GM21576 (cell line): ENCODE measurements at regions not wholly inside any gene's neighbourhood (a gene's known extent, or its start where the extent isn't known, plus 50 kb on each side); places are given as distances from the start of the nearest gene placed in this dataset.

Experiments
- ATAC-seq: cut with Tn5 transposase; IDR thresholded peaks from one replicate; pipeline ENCODE4 v1.9.1; 2021; ENCODE audit warnings: mild to moderate bottlenecking, moderate library complexity; ENCODE audit not compliant: unreplicated experiment

DNA sequence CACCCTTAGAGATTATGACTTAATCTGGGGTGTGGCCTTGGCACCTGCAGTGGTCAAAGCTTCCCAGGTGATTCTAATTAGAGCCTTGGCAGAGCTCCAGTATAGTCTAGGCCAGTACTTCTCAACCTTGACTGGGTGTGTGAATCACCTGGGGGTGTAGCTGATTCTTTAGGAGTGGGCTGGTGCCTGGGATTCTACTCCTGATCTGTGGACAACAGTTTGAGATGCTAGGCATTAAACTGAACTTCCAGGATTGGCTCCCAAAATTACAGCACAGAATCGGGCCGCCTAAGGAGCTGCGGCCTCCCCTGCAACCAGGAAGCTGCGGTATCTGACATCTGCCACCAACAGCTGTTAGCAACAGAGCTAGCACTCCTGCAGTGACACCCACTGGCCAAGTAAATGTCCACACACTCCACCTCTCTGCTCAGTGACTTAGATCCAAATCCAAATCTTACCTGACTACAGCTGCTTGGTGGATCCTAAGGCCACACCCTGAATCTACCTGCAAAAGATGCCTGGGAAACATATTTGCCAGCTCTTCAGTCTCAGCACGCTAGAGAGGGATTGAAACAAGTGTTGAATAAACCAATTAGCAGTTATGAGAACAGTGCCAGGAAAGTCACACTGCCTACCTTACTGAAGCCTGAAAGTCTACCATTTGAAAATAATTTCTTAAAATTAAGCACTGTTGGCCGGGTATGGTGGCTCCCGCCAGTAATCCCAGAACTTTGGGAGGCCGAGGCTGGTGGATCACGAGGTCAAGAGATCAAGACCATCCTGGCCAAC is 126.7 kb downstream of the UNC5CL start:
- peak; percentile 89 for ATAC-seq

DNA sequence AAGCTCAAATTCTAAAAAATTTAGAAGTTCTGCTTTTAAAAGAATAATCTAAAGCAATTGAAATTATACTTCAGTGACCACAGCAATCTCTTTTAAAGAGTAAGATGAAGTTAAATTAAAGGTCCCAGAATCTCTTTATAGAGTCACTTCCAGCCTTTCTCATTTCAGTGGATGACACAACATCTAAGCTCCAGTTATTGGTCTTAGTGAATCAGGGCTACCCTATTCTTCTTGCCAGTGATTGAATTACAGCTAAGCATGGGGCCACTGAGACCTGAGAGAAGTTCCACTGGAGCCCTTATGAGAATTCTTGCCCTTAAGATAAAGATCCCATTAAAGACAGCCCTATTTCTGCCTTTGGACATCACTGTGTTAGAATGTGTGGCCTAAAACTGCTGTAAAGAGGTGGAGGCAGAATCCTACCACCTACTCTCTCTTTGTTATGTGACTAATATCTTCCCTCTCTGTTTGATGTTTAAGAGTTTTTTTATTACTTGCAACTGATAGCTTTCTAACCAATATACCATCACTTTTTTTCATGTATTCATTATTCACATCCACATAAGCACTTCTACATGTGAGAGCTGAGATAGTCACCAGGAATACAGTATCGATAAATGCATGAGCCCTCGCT is 128.6 kb downstream of the UNC5CL start:
- ATAC-seq = no peak

DNA sequence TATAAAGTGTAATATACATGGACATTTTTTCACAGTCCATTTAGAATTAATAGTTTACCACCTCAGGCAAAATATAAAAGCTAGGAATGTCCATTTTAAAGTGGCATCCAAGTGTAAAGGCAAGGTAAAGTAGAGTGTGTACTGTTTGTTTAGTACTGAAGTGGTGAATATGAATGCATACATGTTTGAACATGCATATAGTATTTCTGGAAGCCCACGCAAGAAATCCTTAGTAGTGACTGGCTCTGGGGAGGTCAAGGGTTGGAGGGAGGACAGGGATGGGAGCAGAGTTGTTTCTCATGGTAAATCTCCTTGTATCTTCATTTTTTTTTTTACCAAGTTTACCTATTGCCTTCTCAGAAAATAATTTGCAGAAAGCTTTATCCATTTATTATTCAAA is 129.2 kb downstream of the UNC5CL start:
- ATAC-seq = no peak

GRCh38 chr6:40907198-40907701 is 131.8 kb downstream of the UNC5CL start:
- ATAC-seq = no peak

- no peak for ATAC-seq
These were observed 132.3 kb downstream of the UNC5CL start for GRCh38 chr6:40906759-40907158.

GRCh38 chr6:40904583-40905194 is 134.3 kb downstream of the UNC5CL start:
- no peak for ATAC-seq

DNA sequence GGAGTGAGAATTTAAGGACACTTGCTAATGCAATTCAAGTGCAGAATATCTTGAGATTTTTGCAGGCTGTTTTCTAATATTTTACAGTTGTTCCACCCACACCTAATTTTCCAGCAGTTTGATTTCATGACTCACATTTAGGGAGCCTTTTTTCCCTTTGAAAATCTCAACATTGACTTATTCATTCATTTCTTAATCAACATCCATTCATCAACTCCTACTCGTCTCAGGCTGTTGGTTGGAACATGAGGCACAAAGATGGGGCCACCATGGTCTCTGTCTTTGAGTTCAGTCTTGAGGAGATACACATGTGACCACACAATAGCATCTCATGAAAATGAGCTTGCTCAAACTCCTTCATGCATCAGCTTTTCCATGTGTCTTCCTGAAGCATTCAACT is 135.6 kb downstream of the UNC5CL start:
- ATAC-seq = no peak

- no peak for ATAC-seq
These were observed 137.5 kb downstream of the UNC5CL start for GRCh38 chr6:40901322-40902055.

DNA sequence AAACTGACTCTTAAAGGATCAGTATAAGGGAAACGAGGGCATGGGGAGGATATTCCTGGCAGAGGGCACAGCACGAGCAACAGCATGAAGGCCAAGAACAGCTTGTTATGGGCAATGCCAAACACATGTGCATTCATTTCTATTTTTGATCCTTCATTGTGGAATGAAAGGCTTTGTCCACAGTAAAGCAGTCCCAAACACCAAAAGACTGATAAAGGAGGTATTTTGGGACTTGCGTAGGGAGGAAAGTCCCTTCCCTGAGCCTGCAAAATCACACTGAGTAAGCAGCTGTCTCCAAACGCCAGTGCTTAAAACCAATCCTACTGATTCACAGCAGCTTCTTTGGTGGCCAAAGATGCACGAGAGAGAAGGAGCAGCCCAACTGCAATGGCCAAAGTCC is 138.2 kb downstream of the UNC5CL start:
- no peak for ATAC-seq

DNA sequence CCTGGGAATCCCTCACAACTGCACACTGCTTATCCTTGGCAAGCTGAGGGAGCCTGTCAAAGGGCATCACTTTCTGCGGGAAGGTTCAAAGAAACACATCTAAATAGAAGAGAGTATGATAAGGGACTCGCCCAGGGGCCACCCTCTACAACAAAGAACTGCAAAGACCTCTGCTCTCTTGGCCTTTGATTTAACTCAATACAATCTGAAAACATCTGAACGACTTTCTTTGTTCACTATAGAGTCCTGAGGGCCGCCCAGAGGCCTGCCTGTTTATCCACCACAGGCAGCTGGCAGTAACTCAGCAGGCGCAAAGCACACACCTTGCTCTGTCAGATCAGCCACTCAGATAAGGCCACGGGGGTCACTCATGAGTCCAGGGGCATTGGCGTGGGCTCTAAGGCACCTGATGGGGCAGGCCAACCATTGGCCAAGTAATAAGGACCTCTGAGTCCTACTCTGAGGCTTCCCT is 139.3 kb downstream of the UNC5CL start:
- ATAC-seq = no peak

GRCh38 chr6:40898073-40898472 is 140.9 kb downstream of the UNC5CL start:
- no peak for ATAC-seq

DNA sequence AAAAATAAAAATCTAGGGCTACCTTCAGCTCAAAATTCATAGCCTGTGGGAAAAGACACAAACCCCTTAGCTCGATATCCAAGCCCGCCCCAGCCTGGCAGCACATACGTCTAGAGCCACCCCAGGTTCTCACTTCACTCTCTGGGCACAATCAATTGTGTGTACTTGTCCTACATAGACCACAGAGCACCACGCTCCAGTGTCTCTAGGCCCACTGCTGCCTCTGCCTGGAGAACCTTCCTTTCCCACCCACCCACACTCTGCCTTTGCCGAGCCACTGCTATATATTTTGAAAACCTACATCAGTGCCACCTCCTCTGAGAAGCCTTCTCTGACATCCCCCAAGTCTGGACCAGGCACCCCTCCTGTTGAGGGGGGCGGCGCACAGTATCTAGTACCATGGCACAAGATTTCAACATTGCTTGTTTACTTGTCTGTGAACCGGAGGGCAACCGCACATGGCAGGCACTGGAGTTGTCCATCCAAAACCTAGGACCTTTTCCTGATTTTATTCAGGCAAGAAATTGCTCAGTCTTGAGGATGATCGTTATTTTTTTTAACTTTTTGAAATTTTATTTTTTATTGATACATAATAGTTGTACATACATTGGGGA is 141.5 kb downstream of the UNC5CL start:
- no peak for ATAC-seq

GRCh38 chr6:40896696-40897095 is 142.3 kb downstream of the UNC5CL start:
- no peak for ATAC-seq

- ATAC-seq = no peak
These were observed 143.8 kb downstream of the UNC5CL start for GRCh38 chr6:40894962-40895799.

GRCh38 chr6:40893021-40893420 is 146.0 kb downstream of the UNC5CL start:
- no peak for ATAC-seq

DNA sequence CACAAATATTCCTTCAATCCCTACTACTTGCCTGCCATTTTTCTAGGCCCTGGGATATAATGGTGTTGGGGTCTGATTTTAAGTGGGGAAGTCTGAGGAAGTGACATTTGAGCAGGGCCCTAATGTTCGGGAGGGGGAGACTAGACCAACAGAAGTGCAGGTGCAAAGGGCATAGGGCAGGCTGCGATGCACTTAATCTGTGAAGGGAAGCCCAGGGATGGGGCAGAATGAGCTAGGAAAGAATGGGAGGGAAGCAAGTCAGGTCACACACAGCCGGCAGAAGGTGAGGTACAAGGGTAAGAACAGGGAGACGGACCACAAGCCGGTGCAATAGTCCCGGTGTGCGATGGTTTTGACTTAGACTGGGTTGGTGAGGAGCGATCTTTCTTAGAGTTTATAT is 146.8 kb downstream of the UNC5CL start:
- ATAC-seq = no peak

GRCh38 chr6:40891686-40892085 is 147.3 kb downstream of the UNC5CL start:
- no peak for ATAC-seq

- ATAC-seq = no peak
These were observed 147.9 kb downstream of the UNC5CL start for GRCh38 chr6:40891131-40891530.

DNA sequence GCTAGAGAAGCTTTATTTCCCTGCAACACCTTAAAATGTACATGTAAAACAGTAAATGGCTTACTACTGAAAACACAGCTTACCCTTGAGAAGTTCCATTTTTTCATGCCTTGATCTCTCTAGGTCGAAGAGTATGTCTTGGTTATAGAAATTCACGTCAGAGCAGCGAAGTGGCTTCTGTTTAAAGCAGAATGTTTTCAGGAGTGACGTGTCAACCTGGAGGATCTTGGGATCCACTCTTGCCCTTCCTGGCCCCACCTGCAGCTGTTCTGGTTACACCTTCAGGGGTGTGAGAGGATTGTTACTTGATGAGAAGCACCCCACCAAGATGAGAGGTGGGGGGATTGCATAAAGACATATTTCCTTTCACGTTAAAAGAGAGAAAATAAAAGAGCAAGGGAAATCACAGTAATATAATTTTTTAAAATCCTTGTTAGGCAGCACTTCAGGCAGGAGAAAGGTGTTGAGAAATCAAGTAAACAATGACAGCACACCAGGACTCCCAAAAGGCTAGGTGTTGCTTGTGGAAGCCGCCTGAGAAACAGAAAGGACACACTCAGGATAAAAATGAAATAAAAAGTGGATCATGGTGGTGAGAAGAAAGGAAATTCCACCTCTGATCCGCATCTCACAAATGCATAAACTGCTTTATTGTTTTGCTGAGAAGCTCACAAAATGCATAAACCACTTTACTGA is 149.7 kb downstream of the UNC5CL start:
- no peak for ATAC-seq
